ENCODE measurements at regions not wholly inside any gene's neighbourhood (a gene's known extent, or its start where the extent isn't known, plus 50 kb on each side); places are given as distances from the start of the nearest gene placed in this dataset.
"Not testable (repeated sequence)": the region's sequence is repeated elsewhere in the genome, so short reads cannot be mapped to it uniquely, and the experiment has no call there.

GRCh38 chr1:70747123-70747522, 300.5 kb downstream of the PTGER3 start:
- TF ChIP-seq NEUROD1 (IDR thresholded peaks at IDR 0.05; ENCODE audit: borderline replicate concordance, low read depth, low read length, partially characterized antibody); NR2C2 (CRISPR knock-in tag; IDR thresholded peaks at IDR 0.05); NR2C2 (tag; IDR thresholded peaks at IDR 0.05); SIN3B (IDR thresholded peaks at IDR 0.05; ENCODE audit: low read depth): not testable (repeated sequence)

Measured in K562 (cell line).